BJ (cell line): ENCODE measurements at regions not wholly inside any gene's neighbourhood (a gene's known extent, or its start where the extent isn't known, plus 50 kb on each side); places are given as distances from the start of the nearest gene placed in this dataset.

Source experiments
- CTCF ChIA-PET: fragments of 350-600 bp; formaldehyde crosslinking; extraction: SDS; loops from one replicate; lab custom pipeline; 2021; ENCODE audit warnings: antibody characterized with exemption, inconsistent platforms; lab: Yijun Ruan, JAX
- POLR2A ChIA-PET: fragments of 300-600 bp; sonication (Branson Sonifier 250); formaldehyde crosslinking; extraction: SDS; loops from one replicate; lab custom pipeline; 2021; ENCODE audit warnings: antibody characterized with exemption; lab: Charles Lee
- DNase-seq: peaks from one replicate; pipeline ENCODE4 v3.0.0-alpha.2; 2011; ENCODE audit warnings: low read depth
- H3K27me3 ChIP-seq: 2 replicates; pipeline ENCODE4 v1.6.0; 2011; ENCODE audit warnings: low read length; ENCODE audit not compliant: control insufficient read depth, insufficient read depth
- H3K36me3 ChIP-seq: 2 replicates; pipeline ENCODE4 v1.5.1; 2011; ENCODE audit warnings: low read length; ENCODE audit not compliant: control insufficient read depth, insufficient read depth
- H3K4me3 ChIP-seq: 2 replicates; pipeline ENCODE4 v1.5.1; 2011; ENCODE audit warnings: low read depth, mild to moderate bottlenecking, control low read depth, low read length
- TF ChIP-seq, protein P1 (sequence below): IDR thresholded peaks from 2 replicates; pipeline ENCODE4 v1.5.1; 2011; ENCODE audit warnings: low read depth, mild to moderate bottlenecking, control low read depth, inconsistent platforms, low read length, moderate library complexity; ENCODE audit not compliant: insufficient read depth

DNA sequence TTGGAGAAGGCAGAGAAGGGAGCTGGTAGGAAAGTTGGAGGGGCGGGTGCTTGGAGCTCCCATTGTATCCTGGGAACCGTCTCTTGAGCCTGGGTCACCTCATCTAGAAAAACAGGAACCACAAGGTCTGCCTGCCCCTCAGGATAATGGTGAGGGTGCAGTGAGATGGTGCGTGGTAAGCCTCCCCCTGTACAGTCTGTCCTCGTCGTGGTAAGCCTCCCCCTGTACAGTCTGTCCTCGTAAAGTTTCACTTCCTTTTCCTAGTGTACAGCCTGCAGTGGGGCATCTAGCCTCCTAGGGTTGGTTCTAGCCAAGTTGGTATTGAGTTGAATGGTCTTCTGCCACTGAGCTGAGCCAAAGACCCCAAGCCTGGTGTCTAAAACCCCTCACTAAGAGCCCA lies 66.5 kb upstream of the IGSF21 start:
- CTCF ChIA-PET = no interaction called here
- TF ChIP-seq, protein P1, sequence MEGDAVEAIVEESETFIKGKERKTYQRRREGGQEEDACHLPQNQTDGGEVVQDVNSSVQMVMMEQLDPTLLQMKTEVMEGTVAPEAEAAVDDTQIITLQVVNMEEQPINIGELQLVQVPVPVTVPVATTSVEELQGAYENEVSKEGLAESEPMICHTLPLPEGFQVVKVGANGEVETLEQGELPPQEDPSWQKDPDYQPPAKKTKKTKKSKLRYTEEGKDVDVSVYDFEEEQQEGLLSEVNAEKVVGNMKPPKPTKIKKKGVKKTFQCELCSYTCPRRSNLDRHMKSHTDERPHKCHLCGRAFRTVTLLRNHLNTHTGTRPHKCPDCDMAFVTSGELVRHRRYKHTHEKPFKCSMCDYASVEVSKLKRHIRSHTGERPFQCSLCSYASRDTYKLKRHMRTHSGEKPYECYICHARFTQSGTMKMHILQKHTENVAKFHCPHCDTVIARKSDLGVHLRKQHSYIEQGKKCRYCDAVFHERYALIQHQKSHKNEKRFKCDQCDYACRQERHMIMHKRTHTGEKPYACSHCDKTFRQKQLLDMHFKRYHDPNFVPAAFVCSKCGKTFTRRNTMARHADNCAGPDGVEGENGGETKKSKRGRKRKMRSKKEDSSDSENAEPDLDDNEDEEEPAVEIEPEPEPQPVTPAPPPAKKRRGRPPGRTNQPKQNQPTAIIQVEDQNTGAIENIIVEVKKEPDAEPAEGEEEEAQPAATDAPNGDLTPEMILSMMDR = no peak

DNA sequence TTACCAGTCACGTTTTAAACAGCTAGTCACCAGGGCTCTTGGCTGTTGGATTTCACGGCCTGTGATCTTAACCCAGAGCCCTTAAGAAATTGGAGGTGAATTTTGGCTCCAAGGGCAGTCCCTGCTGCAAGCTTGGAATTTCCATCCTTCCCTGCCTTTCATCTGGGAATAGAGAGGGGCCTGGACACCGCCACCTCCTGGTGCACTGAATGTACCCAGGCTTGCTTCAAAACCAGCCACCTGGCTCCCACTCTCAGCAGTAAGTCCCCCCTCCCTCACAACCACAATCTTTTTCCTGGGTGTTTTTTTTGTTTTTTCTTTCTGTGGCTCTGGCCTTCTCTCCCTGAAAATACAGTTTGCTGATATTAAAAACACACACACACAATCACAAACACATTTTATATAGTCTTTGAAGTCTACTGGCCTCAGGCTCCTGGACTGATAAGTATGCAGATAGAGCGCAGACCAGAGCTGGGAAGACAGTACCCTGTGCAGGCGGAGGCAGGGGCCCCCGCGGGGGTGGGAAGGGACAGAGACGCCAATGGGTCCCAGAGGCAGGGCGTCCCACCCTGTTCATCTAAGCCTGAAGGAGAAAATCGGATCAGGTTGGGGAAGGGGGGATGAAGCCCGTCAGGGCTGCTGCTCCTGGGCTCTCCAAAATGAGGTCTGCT lies 65.8 kb upstream of the IGSF21 start:
- Histone ChIP-seq H3K27me3 (no peaks in the 10 kb centered on the region), H3K4me3 (no peak overlapping the region), H3K36me3 (no peaks in the 10 kb centered on the region)
- CTCF ChIA-PET = no interaction called here
- TF ChIP-seq, protein P1 = 0 out of 2 replicates have a peak, but pooled peaks have one; percentile 17
- POLR2A ChIA-PET = no interaction called here
- DNase-seq = no peak

More for the DNA sequence above, 66.5 kb upstream of the IGSF21 start:
- POLR2A ChIA-PET = no interaction called here
- Histone ChIP-seq H3K27me3 (peaks cover 1% of the 10 kb centered on the region; the same call in 1 of the 2 replicates), H3K4me3 (no peak overlapping the region), H3K36me3 (no peaks in the 10 kb centered on the region)
- DNase-seq = no peak

DNA sequence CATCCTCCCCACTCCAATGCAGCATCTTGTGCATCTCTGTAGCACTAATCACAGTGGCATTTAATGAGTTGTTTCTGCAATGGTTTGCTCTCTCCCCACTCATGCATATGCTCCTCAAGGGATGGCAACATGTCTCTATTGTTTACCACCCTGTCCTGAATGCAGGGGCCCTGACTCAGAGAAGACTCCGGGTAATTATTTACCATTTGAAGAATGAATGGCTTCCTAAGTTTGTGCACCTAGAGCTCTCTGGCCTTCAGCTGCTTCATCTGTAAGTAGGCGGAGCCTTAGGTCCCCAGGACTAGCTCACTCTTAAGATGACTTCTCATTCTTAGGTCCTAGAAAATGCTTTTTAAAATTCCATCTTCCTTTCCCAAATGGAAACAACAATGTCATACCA lies 63.7 kb upstream of the IGSF21 start:
- POLR2A ChIA-PET = no interaction called here
- CTCF ChIA-PET = no interaction called here
- Histone ChIP-seq H3K4me3 (no peak overlapping the region), H3K36me3 (no peaks in the 10 kb centered on the region), H3K27me3 (no peaks in the 10 kb centered on the region)
- TF ChIP-seq, protein P1 = no peak
- DNase-seq = no peak

DNA sequence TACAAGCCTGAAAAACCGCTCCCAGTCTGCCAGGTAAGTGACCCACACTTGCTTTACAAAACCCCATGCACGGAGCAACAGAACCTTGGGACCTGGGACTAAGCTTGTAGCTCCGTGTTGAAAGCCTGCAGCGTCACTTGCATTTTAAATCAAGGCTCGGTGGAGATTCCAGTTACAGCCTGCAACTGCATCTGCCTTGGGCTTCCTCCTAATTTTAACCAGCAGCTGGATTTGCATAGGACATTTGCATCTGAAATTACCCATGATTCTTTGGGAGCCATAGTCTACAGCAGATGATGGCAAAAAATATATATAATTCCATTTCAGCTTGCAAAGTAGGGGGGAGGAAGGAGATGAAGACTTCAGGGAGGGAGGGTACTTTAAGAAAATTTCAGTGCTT lies 62.4 kb upstream of the IGSF21 start:
- no peaks in the 10 kb centered on the region for H3K36me3 ChIP-seq
- ChIA-PET CTCF (no interaction called here), POLR2A (no interaction called here)
- no peaks in the 10 kb centered on the region for H3K27me3 ChIP-seq
- DNase-seq = no peak
- no peak overlapping the region for H3K4me3 ChIP-seq
- TF ChIP-seq, protein P1 = no peak

DNA sequence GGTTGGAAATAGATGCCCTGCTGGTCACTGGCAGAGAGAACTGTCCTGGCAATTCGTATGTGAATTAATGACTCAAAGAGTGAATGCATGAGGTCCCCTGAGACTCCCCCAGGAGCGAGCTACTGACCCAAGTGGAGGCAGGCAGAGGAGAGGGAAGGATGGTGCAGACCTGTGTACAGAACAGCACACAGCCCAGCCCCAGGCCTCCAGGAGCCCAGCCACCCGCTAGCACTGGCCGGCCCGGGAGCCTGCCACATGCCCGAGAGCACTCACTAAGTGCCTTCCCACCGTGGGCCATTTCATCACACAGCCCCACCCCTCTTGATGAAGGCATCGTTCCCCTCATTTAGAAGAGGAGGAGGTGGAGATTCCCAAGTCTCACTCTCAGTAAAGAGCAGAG lies 62.0 kb upstream of the IGSF21 start:
- CTCF ChIA-PET = no interaction called here
- DNase-seq = no peak
- Histone ChIP-seq H3K36me3 (no peaks in the 10 kb centered on the region), H3K4me3 (no peak overlapping the region), H3K27me3 (no peaks in the 10 kb centered on the region)
- POLR2A ChIA-PET = no interaction called here
- TF ChIP-seq, protein P1 = no peak
